ENCODE measurements at regions not wholly inside any gene's neighbourhood (a gene's known extent, or its start where the extent isn't known, plus 50 kb on each side); places are given as distances from the start of the nearest gene placed in this dataset.

DNA sequence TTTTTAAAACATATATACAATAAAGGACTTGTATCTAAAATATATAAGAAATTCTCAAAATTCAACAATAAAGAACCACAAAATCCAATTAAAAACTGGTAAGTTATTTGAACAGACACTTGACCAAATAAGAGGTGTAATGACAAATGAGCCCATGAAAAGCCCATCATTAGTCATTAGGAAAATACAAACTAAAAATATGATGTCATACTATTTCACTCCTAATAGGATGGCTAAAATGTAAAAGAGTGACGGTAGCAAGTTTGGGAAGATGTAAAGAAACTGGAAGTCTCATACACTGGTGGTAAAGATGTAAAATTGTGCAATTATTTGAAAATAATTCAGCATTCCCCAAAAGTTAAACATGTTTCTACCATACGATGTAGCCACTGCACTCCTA is 1095.3 kb upstream of the CDH8 start:
- TF ChIP-seq, protein P1, sequence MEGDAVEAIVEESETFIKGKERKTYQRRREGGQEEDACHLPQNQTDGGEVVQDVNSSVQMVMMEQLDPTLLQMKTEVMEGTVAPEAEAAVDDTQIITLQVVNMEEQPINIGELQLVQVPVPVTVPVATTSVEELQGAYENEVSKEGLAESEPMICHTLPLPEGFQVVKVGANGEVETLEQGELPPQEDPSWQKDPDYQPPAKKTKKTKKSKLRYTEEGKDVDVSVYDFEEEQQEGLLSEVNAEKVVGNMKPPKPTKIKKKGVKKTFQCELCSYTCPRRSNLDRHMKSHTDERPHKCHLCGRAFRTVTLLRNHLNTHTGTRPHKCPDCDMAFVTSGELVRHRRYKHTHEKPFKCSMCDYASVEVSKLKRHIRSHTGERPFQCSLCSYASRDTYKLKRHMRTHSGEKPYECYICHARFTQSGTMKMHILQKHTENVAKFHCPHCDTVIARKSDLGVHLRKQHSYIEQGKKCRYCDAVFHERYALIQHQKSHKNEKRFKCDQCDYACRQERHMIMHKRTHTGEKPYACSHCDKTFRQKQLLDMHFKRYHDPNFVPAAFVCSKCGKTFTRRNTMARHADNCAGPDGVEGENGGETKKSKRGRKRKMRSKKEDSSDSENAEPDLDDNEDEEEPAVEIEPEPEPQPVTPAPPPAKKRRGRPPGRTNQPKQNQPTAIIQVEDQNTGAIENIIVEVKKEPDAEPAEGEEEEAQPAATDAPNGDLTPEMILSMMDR (IDR thresholded peaks at IDR 0.05): no peak
- no peak for TF ChIP-seq EP300 (IDR thresholded peaks at IDR 0.05; ENCODE audit: low read depth)

Measured in transverse colon (tissue), 3 donors.